Iris pigment epithelial cell (primary cell): ENCODE measurements at regions not wholly inside any gene's neighbourhood (a gene's known extent, or its start where the extent isn't known, plus 50 kb on each side); places are given as distances from the start of the nearest gene placed in this dataset.
"Not testable (repeated sequence)": the region's sequence is repeated elsewhere in the genome, so short reads cannot be mapped to it uniquely, and the experiment has no call there.

Experiments
- DNase-seq: peaks from one replicate; pipeline ENCODE4 v3.0.0-alpha.2; 2011; ENCODE audit warnings: low read depth

DNA sequence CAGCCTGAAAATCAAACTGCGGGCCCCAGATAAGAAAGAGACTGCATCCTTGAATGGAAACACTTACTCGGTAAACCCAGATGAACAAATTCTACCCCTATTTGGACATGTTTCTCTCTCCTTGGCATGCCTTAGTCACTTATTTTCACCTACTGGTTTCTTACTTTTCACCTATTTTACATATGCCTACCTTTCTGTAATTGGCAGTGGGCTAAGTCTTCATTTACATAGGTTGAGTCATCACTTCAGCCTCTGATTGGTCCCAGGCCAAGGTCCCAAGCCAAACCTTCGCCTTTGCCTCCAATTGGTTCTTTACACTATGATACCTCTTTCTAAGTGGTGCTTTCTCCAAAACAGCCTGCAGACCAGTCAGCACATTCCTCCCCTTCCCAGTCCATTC, 111.3 kb downstream of the DYRK2 start:
- no peak for DNase-seq

- DNase-seq = peak; percentile 34
These were observed 112.2 kb downstream of the DYRK2 start for GRCh38 chr12:67760586-67761275.

GRCh38 chr12:67761566-67761965, 113.0 kb downstream of the DYRK2 start:
- no peak for DNase-seq

- DNase-seq = no peak
These were observed 115.5 kb downstream of the DYRK2 start for GRCh38 chr12:67764055-67764454.

- DNase-seq = no peak
These were observed 116.5 kb downstream of the DYRK2 start for GRCh38 chr12:67764946-67765619.

GRCh38 chr12:67765776-67766766, 117.5 kb downstream of the DYRK2 start:
- peak; percentile 82 for DNase-seq

- DNase-seq = peak; percentile 74
These were observed 124.0 kb downstream of the DYRK2 start for GRCh38 chr12:67772267-67773169.

DNA sequence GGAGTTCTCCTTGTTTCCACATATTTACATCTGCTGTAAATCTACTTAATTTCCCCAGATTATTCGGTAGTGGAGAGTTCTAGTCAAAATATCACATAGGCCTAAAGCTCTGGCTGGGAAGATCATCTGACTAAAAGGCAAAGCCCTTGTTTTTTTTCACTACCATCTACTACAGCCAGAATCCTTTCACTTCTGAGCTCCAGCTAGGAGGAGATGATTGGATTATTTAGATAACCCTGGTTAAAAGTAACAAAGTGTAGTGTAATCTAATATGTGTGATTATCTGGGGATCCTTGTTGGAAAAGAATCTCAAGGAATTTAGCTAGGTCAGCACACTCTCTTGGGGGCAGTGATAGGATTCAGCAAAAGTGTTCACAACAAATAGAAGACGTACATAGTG, 125.4 kb downstream of the DYRK2 start:
- peak; percentile 21 for DNase-seq

DNA sequence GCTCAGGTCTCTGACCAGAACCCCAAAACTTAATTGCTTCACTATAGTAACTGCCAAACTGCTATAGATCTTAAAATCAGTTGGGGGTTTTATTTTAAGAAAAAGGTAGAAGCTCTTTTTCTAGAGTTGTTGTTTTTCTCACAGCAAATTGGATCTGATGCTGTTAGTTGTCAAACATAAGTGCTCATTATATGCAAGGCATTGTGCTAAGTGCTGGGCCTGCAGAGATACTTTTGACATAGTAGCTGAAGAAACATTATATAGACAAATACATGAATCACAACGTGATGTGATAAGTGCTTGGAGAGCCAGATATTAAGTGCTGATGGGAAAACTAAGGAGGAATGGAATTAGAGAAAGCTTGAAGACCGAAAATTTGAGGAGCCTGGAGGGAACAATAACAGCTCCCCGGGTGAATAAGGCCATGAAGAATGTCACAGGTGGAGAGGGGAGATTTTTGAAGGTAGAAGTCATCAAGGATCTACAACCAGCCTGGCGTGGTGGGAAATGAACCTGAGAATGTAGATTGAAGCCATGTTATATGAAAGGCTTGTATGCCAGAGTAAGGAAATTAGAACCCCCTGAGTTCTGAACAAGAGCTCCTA, 126.5 kb downstream of the DYRK2 start:
- DNase-seq = no peak

DNA sequence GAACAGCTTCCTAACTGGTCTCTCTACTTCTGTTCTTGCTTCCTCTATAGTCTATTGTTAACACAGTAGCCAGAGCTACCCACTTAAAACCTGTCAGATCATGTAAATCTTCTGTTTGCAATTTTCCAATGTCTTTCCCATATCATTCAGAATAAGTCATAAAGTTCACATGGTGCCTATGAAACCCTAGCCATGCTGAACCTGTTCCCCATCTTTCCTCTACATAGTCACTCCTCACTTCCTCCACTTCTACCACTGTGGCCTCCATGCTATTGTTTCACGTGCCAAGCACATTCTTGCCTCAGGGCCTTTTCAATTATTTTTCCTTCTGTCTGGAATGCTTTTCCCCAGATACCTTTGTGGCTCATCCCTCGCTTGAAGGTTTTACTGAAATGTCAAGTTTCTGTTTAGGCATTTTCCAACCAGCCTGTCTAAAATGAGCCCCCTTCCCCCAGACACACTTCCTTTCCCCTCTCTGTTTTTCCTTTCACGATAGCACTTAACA, 132.1 kb downstream of the DYRK2 start:
- DNase-seq = no peak

DNA sequence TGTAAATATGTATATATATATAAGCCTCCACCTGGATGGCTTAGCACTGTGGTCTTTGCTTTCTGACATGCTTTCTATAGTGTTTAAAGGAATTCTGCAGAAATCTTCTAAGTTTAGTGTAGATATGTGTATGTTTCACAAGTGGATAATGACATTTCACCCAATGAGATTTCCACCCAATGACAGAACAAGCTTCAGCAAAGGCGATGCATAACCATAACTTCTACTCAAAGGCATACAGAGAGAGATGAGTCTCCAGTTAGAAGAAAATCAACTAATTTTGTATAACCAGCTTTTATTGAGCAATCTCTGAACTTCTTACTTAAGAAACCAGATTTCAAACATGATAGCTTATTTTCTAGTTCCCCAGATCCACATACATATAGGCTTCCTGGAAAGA, 134.0 kb downstream of the DYRK2 start:
- DNase-seq = no peak

DNA sequence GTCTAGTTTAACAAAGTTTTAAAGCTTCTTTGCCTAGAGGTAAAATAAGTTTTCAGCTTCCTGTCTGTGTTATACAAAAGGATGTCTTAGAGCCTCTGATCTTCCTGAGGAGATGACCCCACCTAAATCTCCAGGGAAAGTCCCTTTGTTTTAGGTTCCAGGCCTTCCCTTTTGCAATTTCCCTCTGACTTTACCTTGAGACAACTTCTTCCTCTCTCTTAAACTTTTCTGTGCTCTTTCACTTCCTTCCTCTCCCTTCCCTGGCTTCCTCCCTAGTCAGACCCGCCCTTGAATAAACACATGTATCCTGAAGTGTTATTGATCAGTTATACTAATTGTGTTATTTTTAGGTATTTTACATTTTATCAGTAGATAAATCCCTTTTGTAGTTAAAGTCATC, 134.8 kb downstream of the DYRK2 start:
- DNase-seq = no peak

- DNase-seq = no peak
These were observed 136.3 kb downstream of the DYRK2 start for GRCh38 chr12:67784831-67785230.

- no peak for DNase-seq
These were observed 137.5 kb downstream of the DYRK2 start for GRCh38 chr12:67786086-67786485.

- no peak for DNase-seq
These were observed 139.6 kb downstream of the DYRK2 start for GRCh38 chr12:67788118-67788517.

DNA sequence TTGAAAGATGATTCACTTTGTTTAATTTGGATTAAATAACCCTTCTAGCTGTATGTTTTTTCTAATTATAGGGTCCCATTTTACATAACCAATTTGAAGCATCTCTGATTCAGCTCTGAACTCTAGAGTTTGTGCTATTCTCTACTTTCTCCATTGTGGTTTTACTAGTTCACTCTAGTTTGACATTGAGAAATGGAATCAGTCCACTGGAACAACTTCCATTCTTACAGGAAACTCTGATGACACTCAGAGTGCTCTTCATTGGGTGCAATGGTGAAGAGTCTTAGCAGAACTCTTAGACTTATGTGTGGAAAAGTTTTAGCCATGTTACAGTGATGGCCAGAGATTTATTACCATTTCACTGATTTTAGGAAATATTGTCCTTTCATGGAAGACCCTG, 140.7 kb downstream of the DYRK2 start:
- DNase-seq = no peak

- peak; percentile 15 for DNase-seq
These were observed 142.1 kb downstream of the DYRK2 start for GRCh38 chr12:67790660-67791059.

DNA sequence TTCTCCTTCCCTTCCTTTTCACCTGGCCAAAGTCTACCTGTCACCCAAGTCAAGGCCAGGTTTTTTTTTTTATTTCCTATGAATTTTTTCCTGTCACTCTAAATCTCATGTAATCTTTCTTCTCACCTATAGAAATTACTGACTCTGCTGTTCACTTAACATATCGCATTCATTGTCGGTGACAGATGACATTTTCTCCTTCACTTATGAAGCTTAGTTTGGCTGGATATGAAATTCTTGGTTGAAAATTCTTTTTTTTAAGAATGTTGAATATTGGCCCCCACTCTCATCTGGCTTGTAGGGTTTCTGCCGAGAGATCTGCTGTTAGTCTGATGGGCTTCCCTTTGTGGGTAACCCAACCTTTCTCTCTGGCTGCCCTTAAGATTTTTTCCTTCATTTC, 142.8 kb downstream of the DYRK2 start:
- DNase-seq = not testable (repeated sequence)

DNA sequence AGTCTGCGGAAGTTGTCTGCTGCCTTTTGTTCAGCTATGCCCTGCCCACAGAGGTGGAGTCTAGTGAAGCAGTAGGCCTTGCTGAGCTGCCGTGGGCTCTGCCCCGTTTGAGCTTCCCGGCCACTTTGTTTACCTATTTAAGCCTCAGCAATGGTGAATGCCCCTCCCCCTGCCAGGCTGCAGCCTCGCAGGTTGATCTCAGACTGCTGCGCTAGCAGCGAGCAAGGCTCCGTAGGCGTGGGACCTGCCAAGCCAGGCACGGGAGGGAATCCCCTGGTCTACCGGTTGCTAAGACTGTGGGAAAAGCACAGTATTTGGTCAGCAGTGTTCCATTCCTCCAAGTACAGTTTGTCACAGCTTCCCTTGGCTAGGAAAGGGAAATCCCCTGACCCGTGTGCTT, 143.6 kb downstream of the DYRK2 start:
- no peak for DNase-seq

GRCh38 chr12:67794161-67794560, 145.6 kb downstream of the DYRK2 start:
- DNase-seq = peak; percentile 67

- DNase-seq = peak; percentile 40
These were observed 146.7 kb downstream of the DYRK2 start for GRCh38 chr12:67795236-67795635.
